MM.1S (cell line): ENCODE measurements at regions not wholly inside any gene's neighbourhood (a gene's known extent, or its start where the extent isn't known, plus 50 kb on each side); places are given as distances from the start of the nearest gene placed in this dataset.

Experiments used
- CTCF ChIP-seq: fragments of 300-600 bp; sonication (generic); IDR thresholded peaks from 2 replicates; pipeline ENCODE4 v1.5.1; 2016; ENCODE audit warnings: antibody characterized with exemption, low read length, mixed read lengths
- EZH2 ChIP-seq: fragments of 300-600 bp; sonication (generic); optimal IDR thresholded peaks from 2 replicates; pipeline ENCODE3; 2017; ENCODE audit warnings: low read depth, mild to moderate bottlenecking, antibody characterized with exemption, low read length, mixed read lengths
- EZH2phosphoT487 ChIP-seq: fragments of 300-600 bp; sonication (generic); IDR thresholded peaks from 2 replicates; pipeline ENCODE4 v1.6.1; 2018; ENCODE audit warnings: antibody characterized with exemption, low read length

GRCh38 chrX:791479-792034, 161.0 kb downstream of the SHOX start:
- TF ChIP-seq CTCF (no peak), EZH2phosphoT487 (no peak), EZH2 (no peak)
